GM12872 (cell line): ENCODE measurements at regions not wholly inside any gene's neighbourhood (a gene's known extent, or its start where the extent isn't known, plus 50 kb on each side); places are given as distances from the start of the nearest gene placed in this dataset.

Experiments
- CTCF ChIP-seq: IDR thresholded peaks from 3 replicates; pipeline ENCODE4 v1.5.1; 2011; ENCODE audit warnings: low read depth, mild to moderate bottlenecking, low read length, moderate library complexity; ENCODE audit not compliant: insufficient read depth

- TF ChIP-seq CTCF = no peak
Measured at GRCh38 chr5:174410716-174411478, 313.5 kb upstream of the MSX2 start.

GRCh38 chr5:174411479-174411819, 312.9 kb upstream of the MSX2 start:
- no peak for TF ChIP-seq CTCF

GRCh38 chr5:174412374-174412773, 312.0 kb upstream of the MSX2 start:
- TF ChIP-seq CTCF = no peak

- no peak for TF ChIP-seq CTCF
Measured at GRCh38 chr5:174412941-174413340, 311.4 kb upstream of the MSX2 start.

- TF ChIP-seq CTCF = no peak
Measured at GRCh38 chr5:174413567-174414314, 310.6 kb upstream of the MSX2 start.

- TF ChIP-seq CTCF = no peak
Measured at GRCh38 chr5:174414315-174414710, 310.1 kb upstream of the MSX2 start.

- no peak for TF ChIP-seq CTCF
Measured at GRCh38 chr5:174418809-174419539, 305.4 kb upstream of the MSX2 start.
